OCI-LY7 (cell line): ENCODE measurements at regions not wholly inside any gene's neighbourhood (a gene's known extent, or its start where the extent isn't known, plus 50 kb on each side); places are given as distances from the start of the nearest gene placed in this dataset.

Experiments used
- BruUV-seq: library from RNA; stranded (reverse); fragments of 400-500 nt; replicated peaks from 2 replicates; lab custom pipeline; 2021; lab: Mats Ljungman, UMichigan
- CTCF ChIA-PET: fragments of 300-600 bp; sonication (Branson Sonifier 250); formaldehyde crosslinking; loops from one replicate; lab custom pipeline; 2022; ENCODE audit warnings: antibody characterized with exemption; ENCODE audit not compliant: unreplicated experiment; lab: Charles Lee
- POLR2A ChIA-PET: fragments of 300-600 bp; sonication (Branson Sonifier 250); formaldehyde crosslinking; loops from one replicate; lab custom pipeline; 2022; ENCODE audit warnings: antibody characterized with exemption; lab: Charles Lee
- DNase-seq: peaks from one replicate; pipeline ENCODE4 v3.0.0-alpha.2; 2015; ENCODE audit warnings: low spot score
- H2AFZ ChIP-seq: fragments of 200-600 bp; sonication (generic), shearing (Covaris generic); 2 replicates; pipeline ENCODE4 v1.6.1; 2014; ENCODE audit warnings: mild to moderate bottlenecking, antibody characterized with exemption, low read length, moderate library complexity
- H3K27ac ChIP-seq: fragments of 200-600 bp; sonication (generic); 2 replicates; pipeline ENCODE4 v1.5.1; 2014; ENCODE audit warnings: mixed run types, low read depth, mild to moderate bottlenecking, moderate library complexity, low read length, inconsistent platforms; ENCODE audit not compliant: poor library complexity, severe bottlenecking
- H3K36me3 ChIP-seq: fragments of 200-600 bp; sonication (generic); 2 replicates; pipeline ENCODE4 v1.6.1; 2014; ENCODE audit warnings: mild to moderate bottlenecking, antibody characterized with exemption, low read length, moderate library complexity, mixed read lengths; ENCODE audit not compliant: insufficient read depth
- H3K4me1 ChIP-seq: fragments of 200-600 bp; sonication (generic); 2 replicates; pipeline ENCODE4 v1.5.1; 2014; ENCODE audit warnings: mild to moderate bottlenecking, low read length; ENCODE audit not compliant: insufficient read depth, poor library complexity, severe bottlenecking
- H3K4me2 ChIP-seq: fragments of 200-600 bp; sonication (generic); 2 replicates; pipeline ENCODE4 v1.6.1; 2014; ENCODE audit warnings: mild to moderate bottlenecking, low read length
- H3K4me3 ChIP-seq: fragments of 200-600 bp; sonication (generic); 2 replicates; pipeline ENCODE4 v1.5.1; 2014; ENCODE audit warnings: mild to moderate bottlenecking, low read depth, low read length; ENCODE audit not compliant: poor library complexity, severe bottlenecking
- H3K79me2 ChIP-seq: fragments of 200-600 bp; sonication (generic); 2 replicates; pipeline ENCODE4 v1.6.1; 2016; ENCODE audit warnings: low read depth, mild to moderate bottlenecking, low read length, moderate library complexity, mixed read lengths; ENCODE audit not compliant: insufficient read depth
- H3K9me2 ChIP-seq: fragments of 200-600 bp; sonication (generic); 2 replicates; pipeline ENCODE4 v1.6.1; 2016; ENCODE audit warnings: mild to moderate bottlenecking, low read length, mixed read lengths; ENCODE audit not compliant: insufficient read depth
- H3K9me3 ChIP-seq: fragments of 200-600 bp; sonication (generic); 2 replicates; pipeline ENCODE4 v1.6.1; 2014; ENCODE audit warnings: mild to moderate bottlenecking, mixed run types, low read length, mixed read lengths
- H4K20me1 ChIP-seq: fragments of 200-600 bp; sonication (generic); 2 replicates; pipeline ENCODE4 v1.6.1; 2014; ENCODE audit warnings: mild to moderate bottlenecking, antibody characterized with exemption, low read length, moderate library complexity, mixed read lengths; ENCODE audit not compliant: insufficient read depth
- CTCF ChIP-seq: fragments of 200-600 bp; sonication (generic); conservative IDR thresholded peaks from 2 replicates; pipeline ENCODE4 v1.5.1; 2014; ENCODE audit warnings: mild to moderate bottlenecking, antibody characterized with exemption, low read length, moderate library complexity, mixed read lengths
- EZH2phosphoT487 ChIP-seq: fragments of 200-600 bp; sonication (generic); IDR thresholded peaks from 2 replicates; pipeline ENCODE4 v1.6.1; 2018; ENCODE audit warnings: low read depth, borderline replicate concordance, mild to moderate bottlenecking, mixed run types, antibody characterized with exemption, low read length, moderate library complexity, mixed read lengths
- intact Hi-C: fragments of 100-400 bp; cut with micrococcal nuclease; formaldehyde crosslinking; loops from one replicate; pipeline ENCODE4 v1.10.0; 2022; ENCODE audit not compliant: unreplicated experiment

- no peaks in the 10 kb centered on the region for H4K20me1 ChIP-seq
- no peak for DNase-seq
- H3K9me3 ChIP-seq, result no peaks in the 10 kb centered on the region
- TF ChIP-seq CTCF (no peak), EZH2phosphoT487 (no peak)
- BruUV-seq, result no TSS peak
- H3K27ac ChIP-seq, result no peak overlapping the region
- H3K4me1 ChIP-seq, result no peaks in the 10 kb centered on the region
- ChIA-PET CTCF (no interaction called here), POLR2A (interaction anchor here (0.5 kb wide), 1 partner anchor 262 kb away, joined by 3 read pairs; no protein-coding TSS in a partner anchor)
- no peak overlapping the region for H2AFZ ChIP-seq
- intact Hi-C loops, result no loop called here
- no peaks in the 10 kb centered on the region for H3K9me2 ChIP-seq
- no peaks in the 10 kb centered on the region for H3K36me3 ChIP-seq
- H3K4me3 ChIP-seq, result no peak overlapping the region
- no peak overlapping the region for H3K4me2 ChIP-seq
- no peaks in the 10 kb centered on the region for H3K79me2 ChIP-seq
Observed at GRCh38 chr1:47655521-47656300, 217.9 kb downstream of the FOXD2 start.

- intact Hi-C loops, result no loop called here
- POLR2A ChIA-PET, result no interaction called here
- H3K9me3 ChIP-seq, result no peaks in the 10 kb centered on the region
- BruUV-seq, result no TSS peak
- CTCF ChIA-PET, result no interaction called here
- H4K20me1 ChIP-seq, result no peaks in the 10 kb centered on the region
- H3K79me2 ChIP-seq, result no peaks in the 10 kb centered on the region
- H3K4me3 ChIP-seq, result no peak overlapping the region
- no peaks in the 10 kb centered on the region for H3K9me2 ChIP-seq
- no peaks in the 10 kb centered on the region for H3K4me1 ChIP-seq
- H2AFZ ChIP-seq, result no peak overlapping the region
- no peak for TF ChIP-seq CTCF
- TF ChIP-seq EZH2phosphoT487, result no peak
- no peak overlapping the region for H3K27ac ChIP-seq
- no peaks in the 10 kb centered on the region for H3K36me3 ChIP-seq
- DNase-seq, result no peak
- H3K4me2 ChIP-seq, result no peak overlapping the region
Observed at GRCh38 chr1:47656719-47657685, 219.2 kb downstream of the FOXD2 start.
